HG03354 (cell line): ENCODE measurements at regions not wholly inside any gene's neighbourhood (a gene's known extent, or its start where the extent isn't known, plus 50 kb on each side); places are given as distances from the start of the nearest gene placed in this dataset.

Experiments used
- ATAC-seq: cut with Tn5 transposase; IDR thresholded peaks from one replicate; pipeline ENCODE4 v1.9.1; 2021; ENCODE audit warnings: mild to moderate bottlenecking; ENCODE audit not compliant: unreplicated experiment, poor library complexity, severe bottlenecking

DNA sequence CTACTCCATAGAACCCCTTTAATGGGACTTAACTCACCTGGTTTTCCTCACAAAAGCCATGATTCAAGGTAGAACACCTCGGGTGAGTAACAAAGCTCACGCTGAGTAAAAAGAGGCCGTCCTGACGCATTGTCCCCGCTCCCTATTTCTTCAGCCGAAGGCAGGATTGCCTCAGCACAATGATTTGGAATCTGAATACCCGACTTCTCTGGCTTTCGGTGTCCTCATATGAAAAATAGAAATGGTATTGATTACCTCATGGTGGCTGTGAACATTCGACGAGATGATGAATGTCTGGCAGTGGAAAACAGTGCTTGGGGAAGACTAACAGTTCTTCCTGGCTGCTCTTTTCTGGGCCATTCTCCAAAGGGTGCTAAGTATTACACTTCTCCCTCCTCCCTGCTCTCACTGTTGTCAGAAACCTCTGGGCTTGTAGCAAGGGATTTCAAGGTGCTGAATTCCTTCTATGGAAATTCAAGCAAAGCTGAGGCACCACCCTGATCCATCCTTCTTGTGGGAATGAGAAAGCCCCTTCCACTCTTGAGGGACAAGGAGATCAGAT is 148.3 kb downstream of the C1orf94 start:
- no peak for ATAC-seq

GRCh38 chr1:34328281-34328799 is 151.6 kb downstream of the C1orf94 start:
- no peak for ATAC-seq

DNA sequence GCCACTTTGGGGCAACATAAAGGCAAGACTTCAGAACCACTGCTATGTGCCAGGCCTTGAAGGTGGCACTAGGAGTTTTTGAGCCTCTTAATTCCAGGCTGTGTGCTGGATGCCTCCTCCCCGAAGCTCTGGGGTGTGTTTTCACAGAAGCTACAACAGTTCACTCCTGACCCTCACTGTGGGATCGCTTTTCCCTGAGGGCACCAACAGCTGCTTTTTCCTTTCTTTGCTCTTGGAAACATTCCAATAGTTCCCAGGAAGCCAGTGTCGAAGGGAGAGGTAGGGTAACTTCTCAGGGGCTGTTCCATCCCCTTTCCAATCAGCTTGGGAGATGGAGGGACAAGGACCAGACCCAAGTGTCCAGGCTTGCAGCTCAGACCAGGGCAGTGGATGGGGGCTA is 153.4 kb downstream of the C1orf94 start:
- no peak for ATAC-seq

DNA sequence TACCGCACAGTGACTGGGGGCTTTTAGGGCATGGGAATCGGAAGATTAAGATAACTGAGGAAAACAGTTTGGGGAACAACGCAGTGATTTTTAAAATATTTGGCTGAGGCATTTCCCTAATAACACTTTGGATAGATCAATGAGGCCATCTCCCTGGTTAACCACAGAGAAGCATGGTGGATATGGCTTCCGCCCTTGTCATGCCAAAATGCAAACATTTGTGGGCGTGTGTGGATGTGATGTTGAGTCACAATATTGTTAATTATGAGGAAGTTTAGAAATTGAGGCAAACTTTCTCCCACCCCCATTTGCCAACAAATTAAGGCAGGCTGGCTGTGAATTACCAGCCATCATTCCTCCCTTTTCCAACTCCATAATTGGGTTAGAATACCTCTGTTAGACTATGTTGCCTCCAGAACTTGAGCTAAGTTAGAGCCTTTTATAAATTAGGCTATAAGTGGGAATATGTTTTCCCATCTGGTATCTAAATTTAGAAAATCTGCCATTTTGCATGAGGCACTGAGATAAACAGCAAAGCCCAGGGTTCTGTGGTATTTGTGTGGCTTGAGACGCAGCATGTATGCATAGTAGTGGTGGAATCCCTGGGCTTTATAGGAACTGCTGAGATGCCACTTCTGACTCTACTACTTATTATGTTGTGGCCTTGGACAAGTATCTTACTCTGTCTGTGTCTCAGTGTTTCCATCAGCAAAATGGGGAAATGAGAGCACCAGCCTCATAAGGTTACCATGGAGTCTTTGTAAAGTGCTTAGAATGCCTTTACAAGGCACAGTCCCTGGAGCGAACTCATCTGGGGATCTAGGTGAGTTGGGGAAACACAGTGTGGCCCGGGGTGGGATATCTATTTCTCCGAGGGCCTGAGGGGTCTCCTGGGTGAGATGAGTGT is 154.6 kb downstream of the C1orf94 start:
- ATAC-seq, result no peak

DNA sequence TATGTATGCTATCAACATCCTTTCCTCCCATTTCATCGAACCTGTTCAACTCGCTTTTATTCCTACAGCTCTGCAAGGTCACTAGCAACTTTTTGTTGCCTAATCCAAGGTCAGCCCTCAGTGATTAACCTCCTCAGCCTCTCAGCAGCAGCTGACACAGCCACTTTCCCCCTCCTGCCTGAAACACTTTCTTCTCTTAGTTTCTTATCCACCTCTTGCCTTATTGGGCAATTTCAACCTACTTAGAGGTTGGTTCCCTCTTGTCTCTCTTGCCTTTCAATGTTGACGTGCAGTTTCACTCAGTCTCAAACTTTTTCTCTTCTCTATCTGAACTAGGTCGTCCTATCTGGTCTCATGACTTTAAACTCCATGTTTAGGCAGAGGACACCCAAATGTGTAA is 156.3 kb downstream of the C1orf94 start:
- ATAC-seq, result no peak

GRCh38 chr1:34338871-34339270 is 162.2 kb downstream of the C1orf94 start:
- ATAC-seq, result no peak

- ATAC-seq, result no peak
These were observed 165.2 kb downstream of the C1orf94 start for GRCh38 chr1:34341896-34342295.

- no peak for ATAC-seq
These were observed 165.6 kb downstream of the C1orf94 start for GRCh38 chr1:34342334-34342733.

DNA sequence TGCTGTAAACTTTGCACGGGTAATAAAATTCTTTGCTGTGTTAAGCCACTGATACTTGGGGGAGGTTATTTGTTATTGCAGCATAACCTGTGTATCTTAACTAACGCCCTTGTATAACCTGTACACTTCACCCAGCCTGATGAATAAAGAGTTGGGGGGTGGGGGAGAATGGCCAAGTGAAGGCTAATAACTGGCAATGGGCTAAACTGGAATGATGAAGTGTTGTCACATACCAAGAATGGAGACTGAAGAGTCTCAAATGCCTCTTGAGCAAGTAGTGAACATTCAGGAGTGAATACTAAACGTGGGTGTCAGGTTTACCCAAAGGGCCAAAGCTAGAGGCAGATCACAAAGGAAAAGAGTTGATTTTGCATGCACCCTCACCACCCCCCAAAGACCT is 169.4 kb downstream of the C1orf94 start:
- ATAC-seq, result no peak

DNA sequence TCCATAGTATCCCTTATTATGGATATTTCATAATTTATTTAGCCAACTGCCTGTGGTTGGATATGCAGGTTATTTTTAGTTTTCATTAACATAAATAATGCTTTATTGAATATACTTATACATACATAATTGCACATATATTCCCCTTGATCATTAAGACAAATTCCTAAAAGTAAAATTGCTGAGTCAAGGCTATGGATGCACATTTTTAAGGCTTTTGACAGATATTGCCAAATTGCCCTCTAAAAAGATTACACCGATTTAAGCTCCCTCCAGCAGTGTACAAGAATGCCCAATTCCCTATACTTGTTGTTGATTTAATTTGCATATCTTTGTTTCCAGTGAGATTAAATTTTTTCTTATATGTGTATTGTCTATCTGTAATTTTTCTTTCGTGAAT is 176.7 kb downstream of the C1orf94 start:
- ATAC-seq, result no peak

GRCh38 chr1:34354367-34354766 is 177.7 kb downstream of the C1orf94 start:
- ATAC-seq, result no peak

DNA sequence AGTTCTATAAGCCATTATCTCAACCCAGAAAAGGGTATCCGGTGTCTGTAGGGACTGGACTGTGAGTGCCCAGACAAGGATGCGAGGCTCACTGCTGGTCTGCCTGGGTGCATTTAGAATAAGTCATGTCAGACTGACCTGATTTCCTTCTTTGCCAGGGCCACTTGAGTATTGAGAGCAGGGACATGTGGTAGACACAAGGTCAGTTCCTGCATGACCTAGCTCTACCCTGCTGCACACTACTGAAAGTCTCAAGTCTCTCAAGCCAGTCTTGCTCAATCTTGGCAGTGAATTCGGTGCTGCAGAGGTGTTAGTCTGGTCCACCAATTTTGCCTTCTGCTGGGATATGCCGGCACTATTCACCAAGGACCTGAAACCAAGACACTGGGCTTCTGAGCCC is 180.1 kb downstream of the C1orf94 start:
- ATAC-seq, result no peak

- ATAC-seq, result no peak
These were observed 181.9 kb downstream of the C1orf94 start for GRCh38 chr1:34358636-34359035.

DNA sequence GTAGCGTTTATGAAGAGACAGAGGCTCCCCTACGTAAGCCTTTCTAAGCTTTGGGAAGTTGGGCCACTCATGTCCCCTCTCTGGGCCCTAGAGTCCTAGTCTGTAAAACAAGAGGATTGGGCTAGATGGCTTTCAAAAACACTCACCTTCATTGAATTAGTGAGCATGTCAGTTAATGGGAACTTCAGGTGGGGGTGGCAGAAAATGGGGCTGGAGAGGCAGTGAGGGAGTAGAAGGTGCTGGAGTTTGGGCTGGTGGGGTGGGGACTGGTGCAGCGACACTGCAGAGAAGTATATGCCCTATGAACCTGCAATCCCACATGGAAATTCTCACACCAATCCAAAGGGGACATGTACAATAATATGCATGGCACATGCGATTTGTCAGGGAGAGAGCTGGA is 182.7 kb downstream of the C1orf94 start:
- ATAC-seq, result no peak

- peak; percentile 46 for ATAC-seq
These were observed 183.9 kb downstream of the C1orf94 start for GRCh38 chr1:34360574-34360973.

DNA sequence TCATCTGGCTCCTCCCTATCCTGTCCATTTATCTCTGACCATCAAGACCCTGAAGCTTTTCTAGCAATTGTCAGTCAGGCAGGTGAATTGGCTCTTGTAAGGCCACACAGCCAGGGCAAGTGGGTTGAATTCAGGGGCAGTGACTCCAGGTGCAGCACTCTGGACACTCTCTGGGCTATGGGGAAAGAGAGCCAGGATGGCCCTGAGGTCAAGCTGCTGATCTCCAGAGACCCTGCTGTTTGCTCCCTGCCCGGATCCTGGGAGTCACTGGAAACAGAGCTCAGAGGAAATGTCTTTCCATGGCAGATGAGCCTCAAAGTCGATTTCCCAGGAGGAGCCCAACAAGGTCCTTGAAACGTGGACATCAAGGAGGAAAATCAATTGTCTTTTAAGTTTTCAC is 184.4 kb downstream of the C1orf94 start:
- no peak for ATAC-seq

DNA sequence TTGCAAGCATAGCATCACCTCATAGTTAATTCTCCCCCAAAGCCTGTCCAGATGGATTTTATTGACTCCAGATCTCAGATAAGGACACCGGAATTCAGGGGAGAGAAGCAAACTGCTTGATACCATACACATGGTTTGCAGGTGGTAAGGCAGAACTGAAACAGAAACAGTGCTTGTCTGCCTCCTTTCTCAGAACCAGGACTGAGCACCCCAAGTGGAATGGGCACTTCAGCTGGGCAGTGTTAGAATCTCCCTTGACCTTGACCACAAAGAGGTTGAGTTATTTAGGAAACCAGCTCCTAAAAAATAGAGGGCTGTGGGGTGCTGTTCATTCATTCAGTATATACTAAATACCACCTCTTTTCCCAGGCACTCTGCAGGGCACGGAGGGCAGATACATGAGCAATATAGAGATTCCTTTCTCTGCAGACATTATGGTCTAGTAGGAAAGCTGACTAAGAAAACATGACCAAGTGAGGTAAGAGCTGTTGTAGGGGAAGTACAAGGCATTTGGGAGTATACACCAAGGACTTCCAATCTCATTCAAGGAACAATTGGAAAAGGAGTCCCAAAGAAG is 185.2 kb downstream of the C1orf94 start:
- ATAC-seq, result peak; percentile 65

DNA sequence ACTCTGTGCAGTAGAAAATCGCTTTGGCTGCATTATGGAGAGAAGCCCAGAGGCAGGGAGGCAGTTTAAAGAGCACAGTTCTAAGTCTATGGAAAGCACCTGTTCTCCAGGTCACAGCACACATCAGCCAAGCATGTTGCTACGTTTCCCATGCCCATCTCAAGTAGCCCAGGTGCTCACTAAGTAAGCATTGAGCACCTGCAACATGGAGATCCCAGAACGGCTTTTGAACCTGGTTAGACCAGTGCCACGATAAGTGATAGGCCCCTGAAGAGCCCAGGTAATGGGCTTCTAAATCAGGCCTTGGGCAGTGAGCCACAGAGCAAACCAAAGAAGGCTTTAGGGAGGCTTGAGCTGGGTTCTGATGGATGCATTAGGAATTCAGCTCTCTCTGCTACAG is 186.2 kb downstream of the C1orf94 start:
- no peak for ATAC-seq

GRCh38 chr1:34363447-34363846 is 186.7 kb downstream of the C1orf94 start:
- ATAC-seq, result no peak

DNA sequence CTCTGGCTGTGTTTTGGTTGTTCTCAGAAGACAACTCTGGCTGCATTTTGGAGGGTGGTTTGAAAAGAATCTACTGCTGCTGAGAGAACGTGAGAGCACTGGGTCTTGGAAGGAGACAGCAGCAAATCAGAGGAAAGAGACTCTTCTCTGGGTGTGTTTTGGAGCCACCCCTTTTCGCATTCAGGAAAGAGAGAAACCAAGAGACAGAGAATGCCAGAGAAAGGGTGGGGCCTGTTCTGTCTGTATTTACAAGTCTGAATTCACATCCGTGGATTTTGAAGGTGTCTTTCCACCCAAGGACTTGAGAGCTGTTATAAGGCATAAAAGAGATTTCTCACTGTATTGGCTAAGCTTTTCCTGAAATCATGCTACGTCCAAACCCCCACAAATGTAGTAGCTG is 187.2 kb downstream of the C1orf94 start:
- no peak for ATAC-seq

DNA sequence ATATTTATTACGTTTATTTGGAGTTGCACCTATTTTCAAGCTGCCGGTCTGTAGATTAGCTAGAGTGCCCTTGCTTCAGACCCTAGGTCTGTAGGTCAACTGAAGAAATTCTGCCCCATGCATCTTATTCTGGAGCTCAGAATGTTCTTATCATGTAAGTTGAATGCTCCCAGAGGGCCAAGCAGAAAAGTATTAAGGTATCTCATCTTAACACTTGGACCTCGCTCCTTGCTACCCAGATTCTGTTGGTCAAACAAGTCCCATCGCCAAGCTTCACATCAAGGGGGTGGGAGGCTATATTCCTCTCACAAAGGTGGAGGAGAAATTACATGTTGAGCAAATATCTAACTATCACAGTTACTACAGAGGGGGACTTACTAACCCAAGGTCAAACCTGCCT is 187.7 kb downstream of the C1orf94 start:
- ATAC-seq, result no peak
